ENCODE measurements at regions not wholly inside any gene's neighbourhood (a gene's known extent, or its start where the extent isn't known, plus 50 kb on each side); places are given as distances from the start of the nearest gene placed in this dataset.

GRCh38 chr6:164731539-164731938 lies 577.9 kb downstream of the C6orf118 start:
- Histone ChIP-seq H2AFZ (ENCODE audit: low read depth) (no peak overlapping the region), H3K4me2 (no peak overlapping the region), H3K36me3 (ENCODE audit: insufficient read depth) (no peaks in the 10 kb centered on the region), H3K4me1 (ENCODE audit: low read depth, poor library complexity, severe bottlenecking) (no peaks in the 10 kb centered on the region), H3K79me2 (ENCODE audit: insufficient read depth, low read depth) (no peaks in the 10 kb centered on the region), H3K27ac (no peak overlapping the region), H3K27me3 (ENCODE audit: insufficient read depth, low read depth) (no peaks in the 10 kb centered on the region), H3K4me3 (IDR thresholded peaks at IDR 0.05; ENCODE audit: insufficient read depth, low read depth, low read length) (no peak overlapping the region), H3K9ac (no peak overlapping the region), H4K20me1 (ENCODE audit: insufficient read depth) (no peaks in the 10 kb centered on the region)
- no peak for TF ChIP-seq CTCF (conservative IDR thresholded peaks at IDR 0.05; ENCODE audit: low read depth, low read length)

- Histone ChIP-seq H2AFZ (ENCODE audit: low read depth) (no peak overlapping the region), H3K79me2 (ENCODE audit: insufficient read depth, low read depth) (no peaks in the 10 kb centered on the region), H3K36me3 (ENCODE audit: insufficient read depth) (no peaks in the 10 kb centered on the region), H3K27me3 (ENCODE audit: insufficient read depth, low read depth) (no peaks in the 10 kb centered on the region), H3K4me2 (no peak overlapping the region), H3K4me1 (ENCODE audit: low read depth, poor library complexity, severe bottlenecking) (no peaks in the 10 kb centered on the region), H3K9ac (no peak overlapping the region), H3K27ac (no peak overlapping the region), H3K4me3 (IDR thresholded peaks at IDR 0.05; ENCODE audit: insufficient read depth, low read depth, low read length) (no peak overlapping the region), H4K20me1 (ENCODE audit: insufficient read depth) (no peaks in the 10 kb centered on the region)
- TF ChIP-seq CTCF (conservative IDR thresholded peaks at IDR 0.05; ENCODE audit: low read depth, low read length), result no peak
Measured at GRCh38 chr6:164721460-164721859, 587.9 kb downstream of the C6orf118 start.

GRCh38 chr6:164700497-164700896 lies 608.9 kb downstream of the C6orf118 start:
- no peaks in the 10 kb centered on the region for H3K4me1 ChIP-seq (ENCODE audit: low read depth, poor library complexity, severe bottlenecking)
- no peak for TF ChIP-seq CTCF (conservative IDR thresholded peaks at IDR 0.05; ENCODE audit: low read depth, low read length)
- no peak overlapping the region for H2AFZ ChIP-seq (ENCODE audit: low read depth)
- no peak overlapping the region for H3K4me2 ChIP-seq
- H3K79me2 ChIP-seq (ENCODE audit: insufficient read depth, low read depth), result no peaks in the 10 kb centered on the region
- no peak overlapping the region for H3K9ac ChIP-seq
- no peak overlapping the region for H3K27ac ChIP-seq
- H3K36me3 ChIP-seq (ENCODE audit: insufficient read depth), result no peaks in the 10 kb centered on the region
- no peak overlapping the region for H3K4me3 ChIP-seq (IDR thresholded peaks at IDR 0.05; ENCODE audit: insufficient read depth, low read depth, low read length)
- H4K20me1 ChIP-seq (ENCODE audit: insufficient read depth), result no peaks in the 10 kb centered on the region
- no peaks in the 10 kb centered on the region for H3K27me3 ChIP-seq (ENCODE audit: insufficient read depth, low read depth)

GRCh38 chr6:164695896-164696295 lies 613.5 kb downstream of the C6orf118 start:
- H3K36me3 ChIP-seq (ENCODE audit: insufficient read depth), result no peaks in the 10 kb centered on the region
- no peaks in the 10 kb centered on the region for H4K20me1 ChIP-seq (ENCODE audit: insufficient read depth)
- no peak overlapping the region for H3K9ac ChIP-seq
- H3K27me3 ChIP-seq (ENCODE audit: insufficient read depth, low read depth), result no peaks in the 10 kb centered on the region
- H3K4me1 ChIP-seq (ENCODE audit: low read depth, poor library complexity, severe bottlenecking), result no peaks in the 10 kb centered on the region
- no peak overlapping the region for H3K4me3 ChIP-seq (IDR thresholded peaks at IDR 0.05; ENCODE audit: insufficient read depth, low read depth, low read length)
- H3K79me2 ChIP-seq (ENCODE audit: insufficient read depth, low read depth), result no peaks in the 10 kb centered on the region
- no peak overlapping the region for H2AFZ ChIP-seq (ENCODE audit: low read depth)
- H3K27ac ChIP-seq, result no peak overlapping the region
- no peak overlapping the region for H3K4me2 ChIP-seq
- TF ChIP-seq CTCF (conservative IDR thresholded peaks at IDR 0.05; ENCODE audit: low read depth, low read length), result no peak

GRCh38 chr6:164694386-164694785 lies 615.0 kb downstream of the C6orf118 start:
- Histone ChIP-seq H3K4me3 (IDR thresholded peaks at IDR 0.05; ENCODE audit: insufficient read depth, low read depth, low read length) (no peak overlapping the region), H3K27ac (no peak overlapping the region), H2AFZ (ENCODE audit: low read depth) (no peak overlapping the region), H3K4me1 (ENCODE audit: low read depth, poor library complexity, severe bottlenecking) (no peaks in the 10 kb centered on the region), H3K36me3 (ENCODE audit: insufficient read depth) (no peaks in the 10 kb centered on the region), H3K9ac (no peak overlapping the region), H3K4me2 (no peak overlapping the region), H3K79me2 (ENCODE audit: insufficient read depth, low read depth) (no peaks in the 10 kb centered on the region), H4K20me1 (ENCODE audit: insufficient read depth) (no peaks in the 10 kb centered on the region), H3K27me3 (ENCODE audit: insufficient read depth, low read depth) (no peaks in the 10 kb centered on the region)
- no peak for TF ChIP-seq CTCF (conservative IDR thresholded peaks at IDR 0.05; ENCODE audit: low read depth, low read length)
